GM23338 (cell line): ENCODE measurements at regions not wholly inside any gene's neighbourhood (a gene's known extent, or its start where the extent isn't known, plus 50 kb on each side); places are given as distances from the start of the nearest gene placed in this dataset.

Experiments used
- ATAC-seq: fragments of 200-7000 bp; cut with Tn5 transposase; 3 replicates; pipeline ENCODE4 v1.9.1; 2020
- DNase-seq: peaks from one replicate; pipeline ENCODE4 v3.0.0-alpha.2; 2015; ENCODE audit warnings: low spot score
- H2AFZ ChIP-seq: fragments of 200-600 bp; sonication (generic); 2 replicates; pipeline ENCODE4 v1.8.0; 2016; ENCODE audit warnings: antibody characterized with exemption, mild to moderate bottlenecking, moderate library complexity
- H3F3A ChIP-seq: fragments of 200-600 bp; sonication (generic); replicated peaks from 2 replicates; pipeline ENCODE4 v1.8.0; 2017; ENCODE audit warnings: antibody characterized with exemption, mixed run types, low read depth
- H3K27ac ChIP-seq: fragments of 200-600 bp; sonication (generic); 2 replicates; pipeline ENCODE4 v1.6.1; 2016; ENCODE audit warnings: low read depth
- H3K27me3 ChIP-seq: fragments of 200-600 bp; sonication (generic); 2 replicates; pipeline ENCODE4 v1.8.0; 2016; ENCODE audit warnings: mild to moderate bottlenecking, mixed run types, moderate library complexity; ENCODE audit not compliant: insufficient read depth
- H3K36me3 ChIP-seq: fragments of 200-600 bp; sonication (generic); 2 replicates; pipeline ENCODE4 v1.8.0; 2016; ENCODE audit warnings: mild to moderate bottlenecking; ENCODE audit not compliant: insufficient read depth
- H3K4me1 ChIP-seq: fragments of 200-600 bp; sonication (generic); 2 replicates; pipeline ENCODE4 v1.8.0; 2016; ENCODE audit warnings: mild to moderate bottlenecking, moderate library complexity; ENCODE audit not compliant: insufficient read depth
- H3K4me2 ChIP-seq: fragments of 200-600 bp; sonication (generic); 2 replicates; pipeline ENCODE4 v1.7.1; 2017; ENCODE audit warnings: mixed run types
- H3K4me3 ChIP-seq: fragments of 200-600 bp; sonication (generic); 2 replicates; pipeline ENCODE4 v1.6.1; 2016; ENCODE audit warnings: mixed run types
- H3K79me2 ChIP-seq: fragments of 200-600 bp; sonication (generic); replicated peaks from 2 replicates; pipeline ENCODE4 v1.8.0; 2017; ENCODE audit warnings: mild to moderate bottlenecking; ENCODE audit not compliant: insufficient read depth
- H3K9me2 ChIP-seq: fragments of 200-600 bp; sonication (generic); 2 replicates; pipeline ENCODE4 v1.8.0; 2017; ENCODE audit not compliant: insufficient read depth
- H4K20me1 ChIP-seq: fragments of 200-600 bp; sonication (generic); replicated peaks from 2 replicates; pipeline ENCODE4 v1.8.0; 2017; ENCODE audit warnings: mild to moderate bottlenecking; ENCODE audit not compliant: insufficient read depth
- H3K27ac Mint-ChIP-seq: 2 replicates; pipeline ENCODE4 v1.8.0; 2020; ENCODE audit warnings: inconsistent platforms, mild to moderate bottlenecking, moderate library complexity, mixed read lengths
- H3K27me3 Mint-ChIP-seq: 3 replicates; pipeline ENCODE4 v1.8.0; 2022; ENCODE audit warnings: low read depth, mild to moderate bottlenecking, moderate library complexity, mixed read lengths, inconsistent platforms; ENCODE audit not compliant: insufficient read depth, poor library complexity
- H3K36me3 Mint-ChIP-seq: 3 replicates; pipeline ENCODE4 v1.8.0; 2021; ENCODE audit warnings: low read depth, mild to moderate bottlenecking, inconsistent platforms, moderate library complexity, mixed read lengths
- H3K4me1 Mint-ChIP-seq: 3 replicates; pipeline ENCODE4 v1.8.0; 2020; ENCODE audit warnings: mild to moderate bottlenecking, inconsistent platforms, mixed read lengths
- H3K4me3 Mint-ChIP-seq: 3 replicates; pipeline ENCODE4 v1.8.0; 2021; ENCODE audit warnings: moderate library complexity, mild to moderate bottlenecking, inconsistent platforms, mixed read lengths
- H3K9me3 Mint-ChIP-seq: 3 replicates; pipeline ENCODE4 v1.8.0; 2020; ENCODE audit warnings: moderate library complexity, mild to moderate bottlenecking, inconsistent platforms, mixed read lengths
- CREB1 ChIP-seq: fragments of 250-450 bp; sonication (Bioruptor Pico); IDR thresholded peaks from 2 replicates; pipeline ENCODE4 v1.5.0; 2020; ENCODE audit warnings: low read depth, mild to moderate bottlenecking, moderate library complexity
- EZH2 ChIP-seq: fragments of 200-600 bp; sonication (generic); IDR thresholded peaks from one replicate; pipeline ENCODE4 v1.8.0; 2017; ENCODE audit warnings: antibody characterized with exemption, mild to moderate bottlenecking, low read depth; ENCODE audit not compliant: unreplicated experiment
- EZH2phosphoT487 ChIP-seq: fragments of 200-600 bp; sonication (generic); IDR thresholded peaks from one replicate; pipeline ENCODE4 v1.8.1; 2018; ENCODE audit warnings: antibody characterized with exemption; ENCODE audit not compliant: unreplicated experiment
- JUNB ChIP-seq: IDR thresholded peaks from one replicate; pipeline ENCODE4 v1.6.1; 2016; ENCODE audit warnings: antibody characterized with exemption; ENCODE audit not compliant: unreplicated experiment
- NANOG ChIP-seq: IDR thresholded peaks from 2 replicates; pipeline ENCODE4 v1.6.1; 2016; ENCODE audit warnings: antibody characterized with exemption, borderline replicate concordance
- POLR2AphosphoS5 ChIP-seq: IDR thresholded peaks from 2 replicates; pipeline ENCODE4 v1.6.1; 2016; ENCODE audit warnings: antibody characterized with exemption, low read depth
- REST ChIP-seq: IDR thresholded peaks from one replicate; pipeline ENCODE4 v1.6.1; 2018; ENCODE audit warnings: antibody characterized with exemption; ENCODE audit not compliant: unreplicated experiment
- STAT1 ChIP-seq: IDR thresholded peaks from one replicate; pipeline ENCODE4 v1.6.1; 2016; ENCODE audit warnings: antibody characterized with exemption; ENCODE audit not compliant: unreplicated experiment
- ZNF114 ChIP-seq: fragments of 250-450 bp; sonication (Bioruptor Pico); IDR thresholded peaks from 2 replicates; pipeline ENCODE4 v1.5.0; 2020; ENCODE audit warnings: mild to moderate bottlenecking, moderate library complexity
- ZNF331 ChIP-seq: fragments of 250-450 bp; sonication (Bioruptor Pico); IDR thresholded peaks from 2 replicates; pipeline ENCODE4 v1.5.0; 2020; ENCODE audit warnings: low read depth, mild to moderate bottlenecking, moderate library complexity
- TF ChIP-seq, protein P1 (sequence below), 2 experiments: fragments of 200-600 bp in 1 of 2; sonication (generic) in 1 of 2; conservative IDR thresholded peaks; 2 replicates each; pipeline versions ENCODE4 v1.5.1 to v1.6.1; 2016 to 2017; ENCODE audit warnings: antibody characterized with exemption in 2 of 2, low read depth in 2 of 2, mild to moderate bottlenecking in 2 of 2, moderate library complexity in 1 of 2
- TF ChIP-seq, protein P2 (sequence below): IDR thresholded peaks from 2 replicates; pipeline ENCODE4 v1.6.1; 2016; ENCODE audit warnings: antibody characterized with exemption
- TF ChIP-seq, protein P3 (sequence below): fragments of 250-450 bp; sonication (Bioruptor Pico); IDR thresholded peaks from 2 replicates; pipeline ENCODE4 v1.5.0; 2020; ENCODE audit warnings: mild to moderate bottlenecking, moderate library complexity

- H2AFZ ChIP-seq = no peak overlapping the region
- H3K27ac ChIP-seq = no peak overlapping the region
- TF ChIP-seq EZH2phosphoT487 (no peak), POLR2AphosphoS5 (no peak), ZNF331 (CRISPR knock-in tag) (no peak), EZH2 (no peak), CREB1 (no peak), STAT1 (no peak), NANOG (no peak), REST (no peak), ZNF114 (CRISPR knock-in tag) (no peak), JUNB (no peak)
- TF ChIP-seq, protein P1, sequence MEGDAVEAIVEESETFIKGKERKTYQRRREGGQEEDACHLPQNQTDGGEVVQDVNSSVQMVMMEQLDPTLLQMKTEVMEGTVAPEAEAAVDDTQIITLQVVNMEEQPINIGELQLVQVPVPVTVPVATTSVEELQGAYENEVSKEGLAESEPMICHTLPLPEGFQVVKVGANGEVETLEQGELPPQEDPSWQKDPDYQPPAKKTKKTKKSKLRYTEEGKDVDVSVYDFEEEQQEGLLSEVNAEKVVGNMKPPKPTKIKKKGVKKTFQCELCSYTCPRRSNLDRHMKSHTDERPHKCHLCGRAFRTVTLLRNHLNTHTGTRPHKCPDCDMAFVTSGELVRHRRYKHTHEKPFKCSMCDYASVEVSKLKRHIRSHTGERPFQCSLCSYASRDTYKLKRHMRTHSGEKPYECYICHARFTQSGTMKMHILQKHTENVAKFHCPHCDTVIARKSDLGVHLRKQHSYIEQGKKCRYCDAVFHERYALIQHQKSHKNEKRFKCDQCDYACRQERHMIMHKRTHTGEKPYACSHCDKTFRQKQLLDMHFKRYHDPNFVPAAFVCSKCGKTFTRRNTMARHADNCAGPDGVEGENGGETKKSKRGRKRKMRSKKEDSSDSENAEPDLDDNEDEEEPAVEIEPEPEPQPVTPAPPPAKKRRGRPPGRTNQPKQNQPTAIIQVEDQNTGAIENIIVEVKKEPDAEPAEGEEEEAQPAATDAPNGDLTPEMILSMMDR (conservative IDR thresholded peaks at IDR 0.05; ENCODE audit: low read depth in 2 of 2) = no peak
- TF ChIP-seq, protein P2, sequence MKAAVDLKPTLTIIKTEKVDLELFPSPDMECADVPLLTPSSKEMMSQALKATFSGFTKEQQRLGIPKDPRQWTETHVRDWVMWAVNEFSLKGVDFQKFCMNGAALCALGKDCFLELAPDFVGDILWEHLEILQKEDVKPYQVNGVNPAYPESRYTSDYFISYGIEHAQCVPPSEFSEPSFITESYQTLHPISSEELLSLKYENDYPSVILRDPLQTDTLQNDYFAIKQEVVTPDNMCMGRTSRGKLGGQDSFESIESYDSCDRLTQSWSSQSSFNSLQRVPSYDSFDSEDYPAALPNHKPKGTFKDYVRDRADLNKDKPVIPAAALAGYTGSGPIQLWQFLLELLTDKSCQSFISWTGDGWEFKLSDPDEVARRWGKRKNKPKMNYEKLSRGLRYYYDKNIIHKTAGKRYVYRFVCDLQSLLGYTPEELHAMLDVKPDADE = no peak
- TF ChIP-seq, protein P3, sequence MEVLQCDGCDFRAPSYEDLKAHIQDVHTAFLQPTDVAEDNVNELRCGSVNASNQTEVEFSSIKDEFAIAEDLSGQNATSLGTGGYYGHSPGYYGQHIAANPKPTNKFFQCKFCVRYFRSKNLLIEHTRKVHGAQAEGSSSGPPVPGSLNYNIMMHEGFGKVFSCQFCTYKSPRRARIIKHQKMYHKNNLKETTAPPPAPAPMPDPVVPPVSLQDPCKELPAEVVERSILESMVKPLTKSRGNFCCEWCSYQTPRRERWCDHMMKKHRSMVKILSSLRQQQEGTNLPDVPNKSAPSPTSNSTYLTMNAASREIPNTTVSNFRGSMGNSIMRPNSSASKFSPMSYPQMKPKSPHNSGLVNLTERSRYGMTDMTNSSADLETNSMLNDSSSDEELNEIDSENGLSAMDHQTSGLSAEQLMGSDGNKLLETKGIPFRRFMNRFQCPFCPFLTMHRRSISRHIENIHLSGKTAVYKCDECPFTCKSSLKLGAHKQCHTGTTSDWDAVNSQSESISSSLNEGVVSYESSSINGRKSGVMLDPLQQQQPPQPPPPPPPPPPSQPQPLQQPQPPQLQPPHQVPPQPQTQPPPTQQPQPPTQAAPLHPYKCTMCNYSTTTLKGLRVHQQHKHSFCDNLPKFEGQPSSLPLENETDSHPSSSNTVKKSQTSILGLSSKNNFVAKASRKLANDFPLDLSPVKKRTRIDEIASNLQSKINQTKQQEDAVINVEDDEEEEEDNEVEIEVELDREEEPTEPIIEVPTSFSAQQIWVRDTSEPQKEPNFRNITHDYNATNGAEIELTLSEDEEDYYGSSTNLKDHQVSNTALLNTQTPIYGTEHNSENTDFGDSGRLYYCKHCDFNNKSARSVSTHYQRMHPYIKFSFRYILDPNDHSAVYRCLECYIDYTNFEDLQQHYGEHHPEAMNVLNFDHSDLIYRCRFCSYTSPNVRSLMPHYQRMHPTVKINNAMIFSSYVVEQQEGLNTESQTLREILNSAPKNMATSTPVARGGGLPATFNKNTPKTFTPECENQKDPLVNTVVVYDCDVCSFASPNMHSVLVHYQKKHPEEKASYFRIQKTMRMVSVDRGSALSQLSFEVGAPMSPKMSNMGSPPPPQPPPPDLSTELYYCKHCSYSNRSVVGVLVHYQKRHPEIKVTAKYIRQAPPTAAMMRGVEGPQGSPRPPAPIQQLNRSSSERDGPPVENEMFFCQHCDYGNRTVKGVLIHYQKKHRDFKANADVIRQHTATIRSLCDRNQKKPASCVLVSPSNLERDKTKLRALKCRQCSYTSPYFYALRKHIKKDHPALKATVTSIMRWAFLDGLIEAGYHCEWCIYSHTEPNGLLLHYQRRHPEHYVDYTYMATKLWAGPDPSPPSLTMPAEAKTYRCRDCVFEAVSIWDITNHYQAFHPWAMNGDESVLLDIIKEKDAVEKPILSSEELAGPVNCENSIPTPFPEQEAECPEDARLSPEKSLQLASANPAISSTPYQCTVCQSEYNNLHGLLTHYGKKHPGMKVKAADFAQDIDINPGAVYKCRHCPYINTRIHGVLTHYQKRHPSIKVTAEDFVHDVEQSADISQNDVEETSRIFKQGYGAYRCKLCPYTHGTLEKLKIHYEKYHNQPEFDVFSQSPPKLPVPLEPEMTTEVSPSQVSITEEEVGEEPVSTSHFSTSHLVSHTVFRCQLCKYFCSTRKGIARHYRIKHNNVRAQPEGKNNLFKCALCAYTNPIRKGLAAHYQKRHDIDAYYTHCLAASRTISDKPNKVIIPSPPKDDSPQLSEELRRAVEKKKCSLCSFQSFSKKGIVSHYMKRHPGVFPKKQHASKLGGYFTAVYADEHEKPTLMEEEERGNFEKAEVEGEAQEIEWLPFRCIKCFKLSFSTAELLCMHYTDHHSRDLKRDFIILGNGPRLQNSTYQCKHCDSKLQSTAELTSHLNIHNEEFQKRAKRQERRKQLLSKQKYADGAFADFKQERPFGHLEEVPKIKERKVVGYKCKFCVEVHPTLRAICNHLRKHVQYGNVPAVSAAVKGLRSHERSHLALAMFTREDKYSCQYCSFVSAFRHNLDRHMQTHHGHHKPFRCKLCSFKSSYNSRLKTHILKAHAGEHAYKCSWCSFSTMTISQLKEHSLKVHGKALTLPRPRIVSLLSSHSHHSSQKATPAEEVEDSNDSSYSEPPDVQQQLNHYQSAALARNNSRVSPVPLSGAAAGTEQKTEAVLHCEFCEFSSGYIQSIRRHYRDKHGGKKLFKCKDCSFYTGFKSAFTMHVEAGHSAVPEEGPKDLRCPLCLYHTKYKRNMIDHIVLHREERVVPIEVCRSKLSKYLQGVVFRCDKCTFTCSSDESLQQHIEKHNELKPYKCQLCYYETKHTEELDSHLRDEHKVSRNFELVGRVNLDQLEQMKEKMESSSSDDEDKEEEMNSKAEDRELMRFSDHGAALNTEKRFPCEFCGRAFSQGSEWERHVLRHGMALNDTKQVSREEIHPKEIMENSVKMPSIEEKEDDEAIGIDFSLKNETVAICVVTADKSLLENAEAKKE = no peak
- H3K9me2 ChIP-seq = peaks cover 3% of the 10 kb centered on the region
- no peaks in the 10 kb centered on the region for H4K20me1 ChIP-seq
- no peak overlapping the region for H3K4me3 ChIP-seq
- H3K4me2 ChIP-seq = no peak overlapping the region
- Mint-ChIP-seq H3K4me1 (peaks cover 17% of the 10 kb centered on the region), H3K4me3 (no peak overlapping the region), H3K9me3 (no peaks in the 10 kb centered on the region), H3K27me3 (peaks cover 2% of the 10 kb centered on the region), H3K36me3 (no peaks in the 10 kb centered on the region), H3K27ac (no peak overlapping the region)
- H3K27me3 ChIP-seq = no peaks in the 10 kb centered on the region
- H3K79me2 ChIP-seq = no peaks in the 10 kb centered on the region
- ATAC-seq (no peak), DNase-seq (no peak)
- no peaks in the 10 kb centered on the region for H3K36me3 ChIP-seq
- H3F3A ChIP-seq = no peaks in the 10 kb centered on the region
- peaks cover 10% of the 10 kb centered on the region; the same call in 1 of the 2 replicates for H3K4me1 ChIP-seq
Observed at GRCh38 chr11:112610494-112610893, 349.8 kb upstream of the PLET1 start.
